Lung (tissue), 11 donors: ENCODE measurements at regions not wholly inside any gene's neighbourhood (a gene's known extent, or its start where the extent isn't known, plus 50 kb on each side); places are given as distances from the start of the nearest gene placed in this dataset.

Experiments
- ATAC-seq: fragments of 200-7000 bp; cut with Tn5 transposase; one replicate; pipeline ENCODE4 v1.9.1; 2020; ENCODE audit warnings: moderate number of reproducible peaks; ENCODE audit not compliant: insufficient read depth, low FRiP score
- DNase-seq, 3 donors: peaks; one replicate each; pipeline ENCODE4 v3.0.0-alpha.2; 2013 to 2017
- H3K27ac ChIP-seq, 2 donors: one replicate each; pipeline ENCODE4 v1.5.1; 2013; ENCODE audit warnings: mild to moderate bottlenecking in 2 of 2, moderate library complexity in 2 of 2, control low read depth in 1 of 2, inconsistent platforms in 1 of 2, low read depth in 1 of 2, low read length in 1 of 2
- H3K27me3 ChIP-seq, 3 donors: one replicate each; pipeline ENCODE4 v1.5.1; 2013; ENCODE audit warnings: low read length in 2 of 3; ENCODE audit not compliant: control insufficient read depth in 3 of 3, insufficient read depth in 3 of 3
- H3K36me3 ChIP-seq, 4 donors: one replicate each; pipeline ENCODE4 v1.5.1; 2013; ENCODE audit warnings: low read length in 4 of 4, mild to moderate bottlenecking in 1 of 4, moderate library complexity in 1 of 4; ENCODE audit not compliant: control insufficient read depth in 4 of 4, insufficient read depth in 4 of 4
- H3K4me1 ChIP-seq, 5 donors: one replicate each; pipeline ENCODE4 v1.5.1; 2013; ENCODE audit warnings: low read length in 5 of 5, mild to moderate bottlenecking in 2 of 5, moderate library complexity in 1 of 5; ENCODE audit not compliant: control insufficient read depth in 5 of 5, insufficient read depth in 5 of 5
- H3K4me3 ChIP-seq: one replicate; pipeline ENCODE4 v1.5.1; 2013; ENCODE audit warnings: mild to moderate bottlenecking, control low read depth, moderate library complexity
- H3K9ac ChIP-seq, 2 donors: one replicate each; pipeline ENCODE4 v1.5.1; 2013; ENCODE audit warnings: low read length in 2 of 2, control low read depth in 1 of 2; ENCODE audit not compliant: insufficient read depth in 1 of 2
- H3K9me3 ChIP-seq, 4 donors: one replicate each; pipeline ENCODE4 v1.5.1; 2013; ENCODE audit warnings: low read length in 3 of 4, mild to moderate bottlenecking in 1 of 4, moderate library complexity in 1 of 4; ENCODE audit not compliant: control insufficient read depth in 4 of 4, insufficient read depth in 3 of 4
- CTCF ChIP-seq: IDR thresholded peaks from 2 replicates; pipeline ENCODE4 v1.5.1; 2012; ENCODE audit warnings: mild to moderate bottlenecking; ENCODE audit errors: control extremely low read depth, extremely low read depth
- WGBS, 2 donors: extraction: QIAGEN DNeasy Blood & Tissue Kit; methylation state at CpG; one replicate each; pipeline ENCODE4 v1.1.7; 2013; 5-methylcytosine and 5-hydroxymethylcytosine counted together
- donor health status: control.
- donor health status: control.
- donor health status: Bipolar disorder and iron deficiency.
- donor health status: healthy.
- donor health status: DM: yes; HTN: yes; CAD: no.

GRCh38 chr7:14962778-14963177 is 60.2 kb upstream of the DGKB start:
- WGBS, 2 donors = 60 to 72% methylated on average over 2 of the region's 2 CpGs
- no peak overlapping the region for H3K9ac ChIP-seq

GRCh38 chr7:14960721-14961120 is 58.2 kb upstream of the DGKB start:
- no peaks in the 10 kb centered on the region for H3K4me1 ChIP-seq
- ATAC-seq = no peak

More at GRCh38 chr7:14962778-14963177, 60.2 kb upstream of the DGKB start:
- no peak overlapping the region for H3K27ac ChIP-seq
- no peaks in the 10 kb centered on the region for H3K4me1 ChIP-seq
- no peak overlapping the region for H3K4me3 ChIP-seq
- H3K27me3 ChIP-seq = no peaks in the 10 kb centered on the region
- no peaks in the 10 kb centered on the region for H3K36me3 ChIP-seq
- no peak for DNase-seq
- TF ChIP-seq CTCF = no peak
- no peaks in the 10 kb centered on the region for H3K9me3 ChIP-seq
- no peak for ATAC-seq

GRCh38 chr7:14959339-14959738 is 56.8 kb upstream of the DGKB start:
- ATAC-seq = no peak
- Histone ChIP-seq H3K9me3 (no peaks in the 10 kb centered on the region), H3K9ac (no peak overlapping the region), H3K4me1 (no peaks in the 10 kb centered on the region), H3K4me3 (no peak overlapping the region), H3K27ac (no peak overlapping the region), H3K27me3 (no peaks in the 10 kb centered on the region), H3K36me3 (no peaks in the 10 kb centered on the region)
- no peak for DNase-seq
- no peak for TF ChIP-seq CTCF

More at GRCh38 chr7:14960721-14961120, 58.2 kb upstream of the DGKB start:
- H3K9ac ChIP-seq = no peak overlapping the region
- WGBS, 2 donors = 67 to 68% methylated on average over 3 of the region's 3 CpGs
- DNase-seq = no peak
- H3K36me3 ChIP-seq = no peaks in the 10 kb centered on the region
- no peak for TF ChIP-seq CTCF
- no peaks in the 10 kb centered on the region for H3K9me3 ChIP-seq
- no peak overlapping the region for H3K4me3 ChIP-seq
- H3K27ac ChIP-seq = no peak overlapping the region
- no peaks in the 10 kb centered on the region for H3K27me3 ChIP-seq

DNA sequence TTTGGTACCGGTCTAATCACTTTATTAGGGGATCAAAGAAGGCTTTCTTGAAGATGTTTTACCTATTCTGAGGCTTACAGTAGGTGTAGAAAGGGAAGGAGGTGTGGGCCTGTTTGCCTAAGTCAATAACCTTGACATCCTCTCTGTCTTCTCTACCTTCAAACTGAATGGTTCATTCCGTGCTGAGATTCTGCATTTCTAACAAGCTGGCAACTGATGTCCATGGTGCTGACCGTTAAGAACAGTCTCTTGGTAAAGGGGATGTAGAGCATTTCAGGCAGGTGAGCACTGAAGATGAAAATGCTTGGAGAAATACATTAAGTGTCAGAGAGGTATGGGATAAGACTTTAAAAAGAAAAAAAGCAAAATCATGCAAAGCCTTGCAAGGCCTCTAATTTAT is 51.5 kb upstream of the DGKB start:
- DNase-seq (no peak), ATAC-seq (no peak)
- Histone ChIP-seq H3K36me3 (no peaks in the 10 kb centered on the region), H3K9me3 (no peaks in the 10 kb centered on the region), H3K9ac (no peak overlapping the region), H3K4me1 (no peaks in the 10 kb centered on the region), H3K27ac (no peak overlapping the region), H3K4me3 (no peak overlapping the region), H3K27me3 (no peaks in the 10 kb centered on the region)
- WGBS, 2 donors = 50% methylated on average over 3 of the region's 3 CpGs
- no peak for TF ChIP-seq CTCF
